ENCODE measurements at regions not wholly inside any gene's neighbourhood (a gene's known extent, or its start where the extent isn't known, plus 50 kb on each side); places are given as distances from the start of the nearest gene placed in this dataset.
"Not testable (repeated sequence)": the region's sequence is repeated elsewhere in the genome, so short reads cannot be mapped to it uniquely, and the experiment has no call there.

GRCh38 chr9:22170556-22170955, 161.5 kb upstream of the CDKN2B start:
- in situ Hi-C loops (cut with MboI; ENCODE audit: low sequenced_read_pairs) = no loop called here

- in situ Hi-C loops (cut with MboI; ENCODE audit: low sequenced_read_pairs) = no loop called here
Measured at GRCh38 chr9:22170990-22171670, 162.0 kb upstream of the CDKN2B start.

- in situ Hi-C loops (cut with MboI; ENCODE audit: low sequenced_read_pairs) = no loop called here
Measured at GRCh38 chr9:22171691-22172090, 162.6 kb upstream of the CDKN2B start.

GRCh38 chr9:22173908-22174307, 164.8 kb upstream of the CDKN2B start:
- in situ Hi-C loops (cut with MboI; ENCODE audit: low sequenced_read_pairs) = no loop called here

- in situ Hi-C loops (cut with MboI; ENCODE audit: low sequenced_read_pairs) = no loop called here
Measured at GRCh38 chr9:22175972-22176545, 167.0 kb upstream of the CDKN2B start.

- in situ Hi-C loops (cut with MboI; ENCODE audit: low sequenced_read_pairs) = not testable (repeated sequence)
Measured at GRCh38 chr9:22181021-22181420, 171.9 kb upstream of the CDKN2B start.

GRCh38 chr9:22189471-22189870, 180.4 kb upstream of the CDKN2B start:
- in situ Hi-C loops (cut with MboI; ENCODE audit: low sequenced_read_pairs) = no loop called here

GRCh38 chr9:22197000-22197399, 187.9 kb upstream of the CDKN2B start:
- in situ Hi-C loops (cut with MboI; ENCODE audit: low sequenced_read_pairs) = not testable (repeated sequence)

- in situ Hi-C loops (cut with MboI; ENCODE audit: low sequenced_read_pairs) = no loop called here
Measured at GRCh38 chr9:22198681-22199080, 189.6 kb upstream of the CDKN2B start.

- in situ Hi-C loops (cut with MboI; ENCODE audit: low sequenced_read_pairs) = no loop called here
Measured at GRCh38 chr9:22201256-22201655, 192.2 kb upstream of the CDKN2B start.

GRCh38 chr9:22203371-22204138, 194.4 kb upstream of the CDKN2B start:
- in situ Hi-C loops (cut with MboI; ENCODE audit: low sequenced_read_pairs) = no loop called here

- in situ Hi-C loops (cut with MboI; ENCODE audit: low sequenced_read_pairs) = no loop called here
Measured at GRCh38 chr9:22204240-22204639, 195.1 kb upstream of the CDKN2B start.

- in situ Hi-C loops (cut with MboI; ENCODE audit: low sequenced_read_pairs) = no loop called here
Measured at GRCh38 chr9:22206833-22207232, 197.7 kb upstream of the CDKN2B start.

- in situ Hi-C loops (cut with MboI; ENCODE audit: low sequenced_read_pairs) = no loop called here
Measured at GRCh38 chr9:22208846-22209585, 199.9 kb upstream of the CDKN2B start.

- in situ Hi-C loops (cut with MboI; ENCODE audit: low sequenced_read_pairs) = no loop called here
Measured at GRCh38 chr9:22210262-22210661, 201.2 kb upstream of the CDKN2B start.

- in situ Hi-C loops (cut with MboI; ENCODE audit: low sequenced_read_pairs) = no loop called here
Measured at GRCh38 chr9:22210936-22211335, 201.8 kb upstream of the CDKN2B start.

- in situ Hi-C loops (cut with MboI; ENCODE audit: low sequenced_read_pairs) = no loop called here
Measured at GRCh38 chr9:22211588-22212360, 202.7 kb upstream of the CDKN2B start.

GRCh38 chr9:22214021-22214420, 204.9 kb upstream of the CDKN2B start:
- in situ Hi-C loops (cut with MboI; ENCODE audit: low sequenced_read_pairs) = no loop called here

GRCh38 chr9:22214497-22215031, 205.5 kb upstream of the CDKN2B start:
- in situ Hi-C loops (cut with MboI; ENCODE audit: low sequenced_read_pairs) = no loop called here

GRCh38 chr9:22215521-22215920, 206.4 kb upstream of the CDKN2B start:
- in situ Hi-C loops (cut with MboI; ENCODE audit: low sequenced_read_pairs) = no loop called here
